HG03045 (cell line): ENCODE measurements at regions not wholly inside any gene's neighbourhood (a gene's known extent, or its start where the extent isn't known, plus 50 kb on each side); places are given as distances from the start of the nearest gene placed in this dataset.

ENCODE experiments used
- ATAC-seq: cut with Tn5 transposase; IDR thresholded peaks from one replicate; pipeline ENCODE4 v1.9.1; 2021; ENCODE audit warnings: mild to moderate bottlenecking, moderate library complexity; ENCODE audit not compliant: unreplicated experiment

DNA sequence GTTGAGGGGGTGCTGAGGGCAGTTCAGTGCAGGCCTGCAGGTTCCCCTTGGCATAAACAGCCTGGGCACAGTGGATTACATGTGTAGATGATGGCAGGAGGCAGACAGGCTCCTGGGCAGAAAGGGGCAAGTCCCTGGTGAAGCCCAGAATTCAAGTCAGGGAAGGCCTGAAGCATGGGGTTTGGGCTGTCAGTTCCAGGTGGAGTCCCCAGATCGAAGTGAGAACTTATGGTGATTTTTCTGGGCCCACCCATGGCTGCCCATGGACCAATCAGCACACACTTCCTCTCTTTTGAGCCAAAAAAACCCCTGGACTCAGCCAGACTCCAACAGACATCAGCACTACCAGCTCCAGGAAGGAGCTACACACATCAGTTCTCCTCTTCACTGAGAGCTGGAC, 529.1 kb downstream of the PPARGC1A start:
- no peak for ATAC-seq

DNA sequence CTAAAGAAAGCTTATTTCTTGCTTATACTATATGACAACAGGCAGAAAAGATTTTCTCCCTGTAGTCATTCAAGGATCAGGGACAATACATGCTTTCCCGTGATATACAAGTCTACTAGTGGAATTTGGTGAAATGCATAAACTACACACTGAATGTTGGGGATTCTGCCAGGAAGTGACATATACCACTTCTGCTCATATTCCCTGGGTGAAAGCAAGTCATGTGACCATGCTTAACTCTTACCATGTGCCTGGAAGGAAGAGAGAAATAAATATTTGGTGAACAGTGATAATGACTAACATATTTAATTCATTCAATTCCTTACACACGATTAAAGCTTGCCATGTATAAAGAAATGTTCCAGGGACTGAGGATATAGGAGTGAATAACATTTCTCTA, 534.6 kb downstream of the PPARGC1A start:
- no peak for ATAC-seq

- no peak for ATAC-seq
These were observed 536.6 kb downstream of the PPARGC1A start for GRCh38 chr4:23353200-23353599.

DNA sequence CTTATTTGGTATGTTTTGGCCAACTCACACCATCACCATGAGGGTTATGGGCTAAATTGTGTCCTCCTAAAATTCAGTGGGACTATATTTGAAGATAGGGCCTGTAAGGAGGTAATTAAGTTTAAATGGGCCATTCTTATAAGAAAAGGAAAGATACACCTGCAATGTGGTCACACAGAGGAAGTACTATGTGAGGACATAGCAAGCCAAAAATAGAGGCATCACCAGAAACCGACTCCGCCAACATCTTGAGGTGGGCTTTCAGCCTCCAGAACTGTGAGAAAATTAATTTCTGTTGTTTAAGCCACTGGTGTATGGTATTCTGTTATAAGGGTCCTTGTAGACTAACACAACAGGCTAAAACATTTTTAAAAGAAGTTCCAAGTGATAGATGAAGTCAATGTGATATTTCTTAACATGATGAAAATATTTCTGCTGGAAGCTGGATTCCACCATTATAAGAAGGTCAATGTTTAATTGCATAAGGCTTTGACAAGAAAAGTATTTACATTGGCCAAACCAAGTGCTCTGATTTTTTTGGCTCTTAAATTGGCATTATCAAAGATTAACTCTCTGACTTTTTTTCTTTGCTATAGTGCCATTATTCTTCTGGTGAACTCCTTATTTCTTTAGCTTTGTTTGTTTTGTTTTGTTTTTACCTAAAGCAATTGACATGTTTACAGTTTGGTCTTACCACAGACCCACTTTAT, 540.9 kb downstream of the PPARGC1A start:
- no peak for ATAC-seq

- no peak for ATAC-seq
These were observed 552.6 kb downstream of the PPARGC1A start for GRCh38 chr4:23337292-23337691.

DNA sequence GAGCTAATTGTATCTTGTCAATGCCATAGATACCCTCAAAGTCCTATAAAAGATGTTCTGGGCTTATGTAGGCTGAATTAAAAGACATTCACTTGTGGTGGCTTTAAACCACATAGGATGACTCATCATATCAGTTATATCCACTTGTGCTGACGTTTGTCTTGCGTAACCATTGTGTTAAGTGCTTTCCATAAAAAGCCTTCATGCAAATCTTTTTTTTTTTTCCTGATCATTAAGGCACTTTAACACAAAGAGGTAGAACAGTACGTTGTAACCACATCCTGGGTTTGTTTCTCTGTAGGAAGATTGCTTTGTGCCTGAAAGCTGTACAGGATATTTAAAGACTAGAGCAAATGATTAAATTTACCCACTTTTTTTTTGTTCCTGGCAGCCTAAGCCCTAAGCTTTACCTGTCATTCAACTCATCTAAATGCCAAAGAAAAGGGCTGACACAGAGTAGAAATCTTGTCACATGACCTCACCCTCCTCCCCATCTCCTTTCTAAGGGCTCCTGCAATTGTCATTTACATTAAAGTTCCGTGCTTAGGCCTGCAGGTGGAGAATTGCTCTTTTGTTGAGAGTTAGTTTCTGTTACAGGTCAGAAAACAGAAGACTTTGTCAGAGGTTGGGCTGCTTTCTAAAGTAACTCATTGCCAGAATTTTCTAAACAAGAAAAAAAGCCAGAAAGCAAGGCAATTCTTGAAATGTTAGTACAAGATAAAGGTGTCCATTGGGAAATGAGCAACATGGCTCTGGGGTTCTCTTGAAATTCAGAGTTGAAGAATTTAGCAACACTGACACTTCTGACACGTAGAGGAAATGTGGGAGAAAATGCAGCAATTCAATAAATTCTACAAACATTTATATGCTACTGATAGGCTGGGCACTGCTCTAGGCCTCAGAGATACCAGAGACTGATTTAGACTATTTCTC, 555.6 kb downstream of the PPARGC1A start:
- peak; percentile 83 for ATAC-seq

GRCh38 chr4:23333556-23333945, 556.3 kb downstream of the PPARGC1A start:
- ATAC-seq, result peak; percentile 10

GRCh38 chr4:23332313-23332712, 557.5 kb downstream of the PPARGC1A start:
- ATAC-seq, result no peak

DNA sequence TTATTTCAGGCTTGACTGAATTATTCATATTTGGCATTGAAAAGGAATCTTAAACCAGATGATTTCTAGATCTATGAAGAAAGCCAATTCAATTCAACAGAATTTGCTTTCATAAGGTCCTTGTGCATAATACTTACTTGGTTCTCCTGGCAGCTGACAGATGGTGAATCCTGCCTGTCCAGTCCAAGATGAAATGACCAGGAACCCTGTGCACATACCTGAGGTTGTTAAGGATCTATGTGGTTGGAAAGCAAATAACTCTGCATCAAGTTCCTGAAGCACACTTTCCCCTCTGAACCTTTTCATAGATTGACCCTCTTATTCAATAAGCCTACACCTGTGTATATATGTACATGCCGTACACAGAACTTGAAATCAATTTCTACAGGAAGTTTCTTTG, 562.7 kb downstream of the PPARGC1A start:
- ATAC-seq, result no peak

- ATAC-seq, result no peak
These were observed 565.7 kb downstream of the PPARGC1A start for GRCh38 chr4:23324021-23324690.

GRCh38 chr4:23323436-23323835, 566.4 kb downstream of the PPARGC1A start:
- ATAC-seq, result no peak

- ATAC-seq, result no peak
These were observed 567.1 kb downstream of the PPARGC1A start for GRCh38 chr4:23322732-23323131.

- ATAC-seq, result no peak
These were observed 568.8 kb downstream of the PPARGC1A start for GRCh38 chr4:23320931-23321587.

GRCh38 chr4:23312686-23313085, 577.2 kb downstream of the PPARGC1A start:
- no peak for ATAC-seq

DNA sequence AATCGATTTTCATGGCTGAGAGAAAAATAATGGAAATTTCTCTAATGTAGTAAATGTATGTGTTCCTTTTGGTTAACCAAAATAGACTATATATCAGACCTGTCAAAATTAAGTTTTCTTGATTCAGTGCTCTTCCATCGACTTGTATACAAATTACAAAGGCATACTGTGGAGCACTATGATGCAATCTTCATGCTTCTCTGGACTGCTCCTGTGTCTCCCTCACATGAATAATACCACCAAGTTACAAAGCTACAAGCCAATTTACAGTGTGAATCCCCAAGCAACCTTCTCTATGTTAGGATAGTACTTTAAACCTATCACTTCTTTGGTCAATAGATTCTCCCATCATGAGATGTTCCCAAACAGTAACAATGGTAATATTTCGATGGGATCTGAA, 577.9 kb downstream of the PPARGC1A start:
- no peak for ATAC-seq

- ATAC-seq, result no peak
These were observed 584.8 kb downstream of the PPARGC1A start for GRCh38 chr4:23305026-23305425.

DNA sequence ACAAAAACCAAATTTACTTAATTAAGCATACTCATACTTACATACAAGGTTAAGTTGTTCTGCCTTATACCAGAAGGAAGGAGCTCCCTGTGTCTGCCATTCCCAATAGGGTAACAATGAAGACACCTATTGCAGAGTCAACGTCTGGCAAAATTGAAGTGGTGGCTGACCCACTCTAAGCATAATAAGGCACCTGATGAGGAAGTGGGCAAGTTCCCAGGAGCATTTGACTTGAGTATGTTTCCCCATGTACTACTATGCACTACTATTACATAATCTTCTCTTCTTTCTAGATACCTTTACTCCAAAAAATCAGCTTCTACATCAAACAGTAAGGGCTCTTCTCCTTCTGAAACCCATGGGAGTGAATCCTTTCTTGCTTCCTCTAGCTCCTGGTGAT, 591.5 kb downstream of the PPARGC1A start:
- no peak for ATAC-seq

DNA sequence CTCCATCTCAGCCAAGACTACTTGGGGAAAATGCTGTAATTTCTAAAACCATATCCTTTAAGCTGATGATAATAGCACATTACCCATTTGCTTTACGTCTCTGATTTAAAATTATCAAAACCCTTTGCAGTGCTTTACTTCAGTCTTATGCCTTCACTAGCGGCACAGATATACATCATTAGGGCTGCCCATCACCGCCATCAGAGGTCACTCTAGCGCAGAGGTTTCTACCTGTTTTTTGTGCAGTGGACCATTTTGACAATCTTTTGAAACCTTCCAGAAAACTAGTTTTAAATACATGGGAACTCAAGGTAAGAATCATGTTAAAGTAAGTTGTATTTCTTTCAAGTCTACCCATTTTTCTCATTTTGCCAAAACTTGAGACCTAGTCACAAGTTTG, 592.5 kb downstream of the PPARGC1A start:
- no peak for ATAC-seq

GRCh38 chr4:23291139-23291538, 598.4 kb downstream of the GBA3 start:
- ATAC-seq, result no peak

- ATAC-seq, result no peak
These were observed 597.9 kb downstream of the GBA3 start for GRCh38 chr4:23290656-23291055.

- ATAC-seq, result no peak
These were observed 586.7 kb downstream of the GBA3 start for GRCh38 chr4:23279377-23279986.
